Activated CD4-positive, CD25-positive, alpha-beta regulatory T cell treated with anti-CD3 and anti-CD28 coated beads, Interleukin-2, amount 50 U/mL, for 24 hours (primary cell): ENCODE measurements at regions not wholly inside any gene's neighbourhood (a gene's known extent, or its start where the extent isn't known, plus 50 kb on each side); places are given as distances from the start of the nearest gene placed in this dataset.

Experiments
- ATAC-seq, 2 donors: fragments of 150-1000 bp; cut with Tn5 transposase; one replicate each; pipeline ENCODE4 v1.10.0; 2021; ENCODE audit warnings: mild to moderate bottlenecking in 1 of 2, moderate library complexity in 1 of 2

DNA sequence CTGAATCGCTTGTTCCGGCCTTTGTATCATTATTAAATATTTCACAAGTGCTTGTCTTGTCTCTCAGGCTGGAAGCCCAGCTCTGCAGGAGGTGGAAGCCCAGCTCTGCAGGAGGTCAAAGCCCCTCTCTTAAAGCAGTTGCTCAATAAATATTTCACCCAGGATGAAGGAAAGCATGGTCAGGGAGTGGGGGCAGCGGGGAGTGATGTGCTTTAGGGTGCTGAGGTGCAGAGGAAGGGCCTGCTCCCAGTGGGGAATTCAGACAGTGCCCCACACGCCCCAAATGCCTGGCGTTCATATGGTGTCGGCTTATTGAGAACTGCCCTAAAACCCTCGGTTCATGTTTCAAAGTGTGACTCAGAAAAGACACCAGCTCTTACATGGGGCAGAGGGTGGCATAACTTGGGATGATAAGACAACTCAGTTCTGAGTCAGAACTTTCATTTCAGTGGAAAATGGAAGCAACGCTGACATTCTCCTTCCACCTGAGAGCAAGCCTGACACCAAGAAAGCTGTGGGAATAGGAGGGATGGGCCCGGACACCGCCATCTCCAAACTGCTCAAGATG is 114.3 kb upstream of the DAP start:
- no peak for ATAC-seq

DNA sequence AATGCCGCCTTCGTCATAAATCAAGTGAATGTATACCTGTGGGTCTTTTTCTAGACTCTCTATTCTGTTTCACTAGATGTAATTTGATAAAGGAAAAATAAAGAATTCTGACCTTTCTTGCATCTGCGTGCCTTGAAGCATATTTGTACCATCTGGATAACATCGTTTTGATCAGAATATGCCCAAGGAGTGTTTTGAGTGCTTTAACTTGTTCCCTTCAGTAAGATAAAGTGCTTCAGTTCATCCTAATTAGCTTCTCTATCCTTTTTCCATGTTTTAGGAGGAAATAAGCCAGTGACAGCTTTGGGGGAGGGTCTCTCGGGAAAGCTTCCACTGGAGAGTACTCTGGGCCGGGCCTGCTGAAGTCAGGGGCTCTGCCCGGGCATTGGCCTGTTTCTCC is 113.5 kb upstream of the DAP start:
- no peak for ATAC-seq

- ATAC-seq: no peak
Observed at GRCh38 chr5:10870791-10871190, 109.8 kb upstream of the DAP start.

DNA sequence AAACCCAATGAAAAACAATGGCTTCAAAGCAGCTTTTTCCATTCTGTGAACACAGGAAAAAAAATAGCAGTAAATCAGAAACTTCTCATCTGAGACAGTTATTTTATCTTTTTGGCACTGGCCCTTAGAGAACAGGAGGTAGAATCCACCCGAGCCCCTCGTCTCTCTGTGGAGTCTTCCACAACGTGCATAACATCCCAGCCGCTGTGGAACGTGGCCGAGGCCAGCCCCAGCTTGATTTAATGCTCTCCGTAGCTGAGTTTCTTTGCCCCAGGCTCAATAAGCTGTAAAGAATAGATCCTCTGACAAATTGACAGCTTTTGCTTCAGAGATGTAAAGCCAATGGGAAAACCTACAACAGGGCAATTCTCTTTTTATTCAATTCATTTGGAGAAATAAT is 107.9 kb upstream of the DAP start:
- ATAC-seq: no peak

GRCh38 chr5:10867389-10868303 is 106.6 kb upstream of the DAP start:
- ATAC-seq: no peak

DNA sequence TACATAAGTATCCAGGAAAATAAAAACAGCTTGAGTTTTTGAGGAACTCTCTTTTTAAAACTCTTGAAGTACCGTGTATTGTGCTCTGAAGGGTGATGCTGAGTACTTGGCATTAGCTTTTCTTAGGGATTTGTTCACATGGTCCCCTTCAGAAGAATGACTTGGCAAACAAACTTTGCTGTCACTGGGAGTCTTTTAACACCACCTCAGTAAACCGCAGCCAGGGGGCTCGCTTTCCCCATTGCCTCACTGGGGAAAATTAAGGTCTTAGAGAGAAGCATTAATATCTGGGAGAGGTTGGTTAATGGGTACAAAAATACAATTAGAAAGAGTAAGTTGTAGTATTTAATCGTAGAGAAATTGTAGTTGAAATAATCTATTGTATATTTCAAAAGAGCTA is 105.9 kb upstream of the DAP start:
- no peak for ATAC-seq

DNA sequence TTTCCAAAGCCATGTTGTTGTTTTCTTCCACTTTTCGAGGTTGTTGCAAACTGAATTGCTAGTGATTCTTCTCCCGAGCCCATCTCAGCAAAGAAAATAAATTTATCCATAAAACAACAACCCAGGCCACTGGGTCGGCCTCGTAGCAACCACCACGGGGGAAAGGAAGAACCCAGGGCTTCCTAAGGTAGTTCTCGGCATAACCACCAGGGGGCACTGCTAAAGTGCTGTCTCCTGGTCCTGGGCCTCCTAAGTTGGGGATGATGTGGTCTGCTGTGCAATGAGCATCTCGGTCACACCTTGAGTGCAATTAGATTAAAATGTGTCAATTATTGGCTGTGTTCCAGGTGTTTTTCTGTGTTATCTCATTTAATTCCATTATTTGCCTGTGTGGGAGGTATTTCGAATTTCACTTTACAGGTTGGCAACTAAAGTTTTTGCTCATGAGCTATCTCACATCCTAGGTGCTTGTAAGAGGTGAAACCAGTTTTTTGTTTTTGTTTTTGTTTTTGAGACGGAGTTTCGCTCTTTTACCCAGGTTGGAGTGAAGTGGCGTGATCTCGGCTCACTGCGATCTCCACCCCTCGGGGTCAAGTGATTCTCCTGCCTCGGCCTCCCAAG is 102.8 kb upstream of the DAP start:
- ATAC-seq: peak; percentile 53 to 65

- ATAC-seq: no peak
Observed at GRCh38 chr5:10862085-10862484, 101.1 kb upstream of the DAP start.

DNA sequence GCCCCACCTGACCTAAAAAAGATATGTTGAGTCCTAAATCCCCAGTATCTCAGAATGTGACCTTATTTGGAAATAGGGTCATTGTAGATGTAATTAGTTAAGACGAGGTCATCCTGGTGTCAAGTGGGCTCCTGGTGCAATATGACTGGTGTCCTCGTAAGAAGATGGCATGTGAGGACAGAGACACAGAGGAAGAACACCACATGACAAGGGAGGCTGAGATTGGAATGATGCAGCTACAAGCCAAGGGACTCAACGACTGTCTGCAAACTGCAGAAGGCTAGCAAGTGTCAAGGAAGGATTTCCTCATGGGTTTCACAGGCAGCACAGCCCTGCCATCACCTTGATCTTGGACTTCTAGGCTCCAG is 100.4 kb upstream of the DAP start:
- no peak for ATAC-seq

GRCh38 chr5:10860645-10861422 is 99.8 kb upstream of the DAP start:
- ATAC-seq: no peak

- no peak for ATAC-seq
Observed at GRCh38 chr5:10860196-10860543, 99.1 kb upstream of the DAP start.

GRCh38 chr5:10859393-10860195 is 98.6 kb upstream of the DAP start:
- no peak for ATAC-seq

GRCh38 chr5:10858945-10859344 is 97.9 kb upstream of the DAP start:
- no peak for ATAC-seq

DNA sequence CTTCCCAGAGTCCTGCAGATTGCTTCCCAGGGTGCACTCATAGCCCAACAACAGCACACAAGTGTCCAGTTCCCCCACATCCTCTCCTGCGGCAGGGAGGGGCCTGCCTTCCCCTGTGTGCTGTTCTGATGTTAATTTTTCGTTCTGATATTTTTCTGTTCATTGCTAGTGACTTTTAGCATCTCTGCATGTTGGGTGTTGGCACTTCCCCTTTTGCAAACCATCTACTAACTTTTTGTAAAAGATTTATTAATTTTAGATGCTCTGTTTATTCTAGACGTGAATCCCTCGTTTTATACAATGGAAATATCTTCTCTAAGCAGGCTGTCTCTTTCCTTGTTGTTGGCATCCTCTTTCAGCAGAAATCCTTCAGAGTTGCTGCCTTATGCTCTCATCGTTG is 97.3 kb upstream of the DAP start:
- ATAC-seq: no peak

GRCh38 chr5:10857338-10857733 is 96.3 kb upstream of the DAP start:
- no peak for ATAC-seq

DNA sequence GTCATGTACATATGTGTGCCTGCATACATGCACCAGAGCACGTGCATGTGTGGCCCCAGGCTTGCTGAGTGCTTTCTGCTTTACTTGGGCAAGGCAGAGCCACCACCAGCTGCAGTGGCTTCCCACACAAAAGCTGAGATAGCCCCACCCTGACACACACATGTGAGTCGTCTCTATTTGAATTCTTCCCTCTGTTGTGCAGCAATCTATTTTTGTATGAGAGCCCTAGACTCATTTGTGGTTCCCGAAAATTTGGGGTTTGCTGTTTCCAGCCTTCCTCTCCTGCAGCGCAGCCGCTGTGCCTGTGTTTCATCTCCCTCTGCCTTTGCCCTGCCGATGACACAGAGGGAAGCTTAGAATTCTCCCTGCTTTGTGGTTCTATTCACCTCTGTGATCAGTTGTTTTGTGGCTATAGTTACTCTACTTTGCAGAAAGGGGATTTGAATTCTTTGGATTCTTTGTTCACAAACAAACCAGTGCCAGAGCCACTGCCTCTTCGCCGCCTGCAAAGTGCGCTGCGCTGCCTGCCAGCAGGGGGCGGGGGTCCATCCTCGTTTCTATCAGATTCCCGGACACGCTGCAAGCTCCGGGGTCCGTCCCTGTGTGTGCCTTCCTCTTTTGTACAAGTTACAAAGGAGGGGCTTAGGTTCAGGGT is 95.8 kb upstream of the DAP start:
- ATAC-seq: no peak

GRCh38 chr5:10856071-10856470 is 95.0 kb upstream of the DAP start:
- no peak for ATAC-seq

DNA sequence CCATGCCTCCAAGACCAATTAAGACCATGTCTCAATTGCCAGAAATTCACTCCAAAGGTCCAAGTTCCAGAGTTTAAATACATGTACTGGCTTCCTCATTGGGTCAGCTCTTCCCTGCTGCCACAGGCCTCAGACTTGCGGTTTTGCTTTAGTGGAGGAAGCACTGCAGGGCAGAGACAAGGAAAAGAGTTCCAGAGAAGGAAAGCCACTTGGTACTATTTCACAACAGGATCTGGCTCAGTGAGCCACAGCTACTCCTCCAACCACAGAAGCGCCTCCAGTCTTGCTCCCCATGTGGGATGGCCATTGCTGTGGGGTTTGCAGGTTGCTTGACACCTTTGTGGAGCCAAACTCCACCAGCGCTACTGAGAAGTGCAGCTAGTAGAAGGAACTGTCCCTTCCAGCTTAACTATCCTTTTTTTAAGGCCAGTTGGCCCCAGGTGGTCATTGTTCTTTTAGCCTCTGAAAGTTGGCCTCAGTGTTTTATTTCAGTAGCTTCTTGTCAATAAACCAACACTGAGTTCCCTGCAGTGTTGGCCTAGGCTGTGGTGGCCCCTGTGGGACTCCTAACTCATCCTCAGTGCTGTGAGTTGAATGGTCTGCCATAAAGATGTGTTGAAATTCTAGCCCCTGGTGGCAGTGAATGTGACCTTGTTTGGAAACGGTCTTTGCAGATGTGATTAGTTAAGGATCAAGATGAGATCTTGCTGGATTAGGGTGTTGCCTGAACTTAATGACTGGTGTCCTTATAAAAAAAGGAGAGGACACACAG is 93.7 kb upstream of the DAP start:
- no peak for ATAC-seq

- ATAC-seq: no peak
Observed at GRCh38 chr5:10853154-10853553, 92.1 kb upstream of the DAP start.

GRCh38 chr5:10849278-10849677 is 88.2 kb upstream of the DAP start:
- no peak for ATAC-seq

GRCh38 chr5:10844016-10844415 is 83.0 kb upstream of the DAP start:
- ATAC-seq: no peak
